ENCODE measurements at regions not wholly inside any gene's neighbourhood (a gene's known extent, or its start where the extent isn't known, plus 50 kb on each side); places are given as distances from the start of the nearest gene placed in this dataset.

GRCh38 chr22:48258811-48259210 is 1496.4 kb downstream of the TBC1D22A start (continued):
- TF ChIP-seq PATZ1 (CRISPR knock-in tag; IDR thresholded peaks at IDR 0.05; ENCODE audit: borderline replicate concordance) (no peak), GLIS3 (CRISPR knock-in tag; IDR thresholded peaks at IDR 0.05) (no peak)

GRCh38 chr22:48258064-48258701 is 1495.7 kb downstream of the TBC1D22A start:
- no peak for ATAC-seq
- TF ChIP-seq TSHZ2 (CRISPR knock-in tag; IDR thresholded peaks at IDR 0.05): no peak
- no peak for TF ChIP-seq TCF4 (CRISPR knock-in tag; IDR thresholded peaks at IDR 0.05; ENCODE audit: borderline replicate concordance)
- TF ChIP-seq ZNF70 (CRISPR knock-in tag; IDR thresholded peaks at IDR 0.05): no peak
- TF ChIP-seq PPARA (CRISPR knock-in tag; IDR thresholded peaks at IDR 0.05; ENCODE audit: borderline replicate concordance): no peak
- TF ChIP-seq CSRNP3 (CRISPR knock-in tag; IDR thresholded peaks at IDR 0.05): no peak

GRCh38 chr22:48257685-48258055 is 1495.2 kb downstream of the TBC1D22A start:
- no peak for TF ChIP-seq ARNTL (CRISPR knock-in tag; IDR thresholded peaks at IDR 0.05; ENCODE audit: borderline replicate concordance, low read depth)
- TF ChIP-seq ESRRG (CRISPR knock-in tag; IDR thresholded peaks at IDR 0.05): no peak
- no peak for TF ChIP-seq PPARA (CRISPR knock-in tag; IDR thresholded peaks at IDR 0.05; ENCODE audit: borderline replicate concordance)
- TF ChIP-seq TOX (CRISPR knock-in tag; IDR thresholded peaks at IDR 0.05; ENCODE audit: borderline replicate concordance): no peak
- no peak for ATAC-seq

- ATAC-seq: no peak
Observed at GRCh38 chr22:48256776-48257684, 1494.6 kb downstream of the TBC1D22A start.

GRCh38 chr22:48256041-48256739 is 1493.7 kb downstream of the TBC1D22A start:
- TF ChIP-seq ZFP30 (CRISPR knock-in tag; IDR thresholded peaks at IDR 0.05) (no peak), ARNTL (CRISPR knock-in tag; IDR thresholded peaks at IDR 0.05; ENCODE audit: borderline replicate concordance, low read depth) (no peak), ZNF70 (CRISPR knock-in tag; IDR thresholded peaks at IDR 0.05) (no peak), ESRRG (CRISPR knock-in tag; IDR thresholded peaks at IDR 0.05) (no peak), ZNF8 (CRISPR knock-in tag; IDR thresholded peaks at IDR 0.05) (no peak), ZNF565 (CRISPR knock-in tag; conservative IDR thresholded peaks at IDR 0.05; ENCODE audit: low read depth) (no peak)
- no peak for ATAC-seq

More at GRCh38 chr22:48256776-48257684, 1494.6 kb downstream of the TBC1D22A start:
- TF ChIP-seq PPARA (CRISPR knock-in tag; IDR thresholded peaks at IDR 0.05; ENCODE audit: borderline replicate concordance) (no peak), ZNF8 (CRISPR knock-in tag; IDR thresholded peaks at IDR 0.05) (no peak)

- no peak for ATAC-seq
- TF ChIP-seq CREB5 (CRISPR knock-in tag; IDR thresholded peaks at IDR 0.05; ENCODE audit: low read depth) (no peak), GLIS3 (CRISPR knock-in tag; IDR thresholded peaks at IDR 0.05) (no peak), RARB (CRISPR knock-in tag; IDR thresholded peaks at IDR 0.05) (no peak), ARNTL (CRISPR knock-in tag; IDR thresholded peaks at IDR 0.05; ENCODE audit: borderline replicate concordance, low read depth) (no peak), BACH2 (CRISPR knock-in tag; IDR thresholded peaks at IDR 0.05; ENCODE audit: borderline replicate concordance) (no peak), ZFP3 (CRISPR knock-in tag; IDR thresholded peaks at IDR 0.05) (no peak), CSDC2 (CRISPR knock-in tag; IDR thresholded peaks at IDR 0.05) (no peak), PATZ1 (CRISPR knock-in tag; IDR thresholded peaks at IDR 0.05; ENCODE audit: borderline replicate concordance) (no peak)
Observed at GRCh38 chr22:48254311-48254873, 1491.9 kb downstream of the TBC1D22A start.

All from SK-N-SH treated with all-trans-retinoic acid at 6 μM for 48 hours (cell line).